ENCODE measurements at regions not wholly inside any gene's neighbourhood (a gene's known extent, or its start where the extent isn't known, plus 50 kb on each side); places are given as distances from the start of the nearest gene placed in this dataset.

DNA sequence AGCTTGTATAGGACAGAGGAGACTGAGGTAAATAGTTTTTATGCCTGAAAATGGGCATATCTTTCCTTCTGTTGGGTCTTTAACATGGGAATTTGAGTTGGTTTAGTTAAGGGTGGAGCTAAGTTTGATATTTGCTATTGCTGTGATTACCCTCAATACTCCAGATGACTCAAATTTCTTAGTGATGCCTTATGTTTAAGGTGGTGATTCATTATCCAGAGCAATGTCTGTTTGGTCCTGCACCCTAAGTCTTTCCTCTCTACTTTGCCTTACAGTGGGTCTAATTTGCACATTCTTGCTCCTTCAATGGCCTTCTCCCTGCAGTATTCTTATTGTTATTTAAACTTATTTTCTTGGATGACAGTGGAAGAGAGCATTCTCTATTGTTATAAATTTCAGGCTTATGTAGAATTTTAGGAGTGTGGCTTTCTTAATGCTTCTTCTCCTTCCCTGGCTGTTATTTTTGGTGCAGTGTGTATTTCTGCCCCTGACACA lies 312.9 kb upstream of the RPS23 start:
- no peaks in the 10 kb centered on the region for H3K79me2 ChIP-seq (ENCODE audit: insufficient read depth, low read length)
- ATAC-seq (no peak), DNase-seq (ENCODE audit: low spot score) (no peak), FAIRE-seq (no peak)
- TF ChIP-seq HMG20B (CRISPR knock-in tag; conservative IDR thresholded peaks at IDR 0.05), result no peak
- TF ChIP-seq, protein P1, sequence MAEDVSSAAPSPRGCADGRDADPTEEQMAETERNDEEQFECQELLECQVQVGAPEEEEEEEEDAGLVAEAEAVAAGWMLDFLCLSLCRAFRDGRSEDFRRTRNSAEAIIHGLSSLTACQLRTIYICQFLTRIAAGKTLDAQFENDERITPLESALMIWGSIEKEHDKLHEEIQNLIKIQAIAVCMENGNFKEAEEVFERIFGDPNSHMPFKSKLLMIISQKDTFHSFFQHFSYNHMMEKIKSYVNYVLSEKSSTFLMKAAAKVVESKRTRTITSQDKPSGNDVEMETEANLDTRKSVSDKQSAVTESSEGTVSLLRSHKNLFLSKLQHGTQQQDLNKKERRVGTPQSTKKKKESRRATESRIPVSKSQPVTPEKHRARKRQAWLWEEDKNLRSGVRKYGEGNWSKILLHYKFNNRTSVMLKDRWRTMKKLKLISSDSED (CRISPR knock-in tag; IDR thresholded peaks at IDR 0.05), result no peak
- H4K20me1 ChIP-seq (ENCODE audit: insufficient read depth, low read length), result no peaks in the 10 kb centered on the region
- H3K4me2 ChIP-seq (ENCODE audit: low read depth, low read length), result no peak overlapping the region
- CTCF ChIA-PET (ENCODE audit: low intra/inter-chr PET ratio, low total read pairs), result no interaction called here
- no peaks in the 10 kb centered on the region for H3K36me3 ChIP-seq (replicated peaks in 1 of 2; ENCODE audit: control insufficient read depth in 1 of 2, insufficient read depth in 2 of 2, low read length in 2 of 2)
- no TSS peak for BruUV-seq (replicated peaks)
- H3K4me3 ChIP-seq (replicated peaks in 1 of 3; ENCODE audit: insufficient read depth in 1 of 3, low read depth in 2 of 3, low read length in 3 of 3), result no peak overlapping the region
- POLR2A ChIA-PET, result no interaction called here
- no peak overlapping the region for H3K9ac ChIP-seq (ENCODE audit: insufficient read depth, low read depth, low read length)
- H3K4me1 ChIP-seq (ENCODE audit: insufficient read depth, low read length), result peaks cover 29% of the 10 kb centered on the region
- H3K27ac ChIP-seq (ENCODE audit: extremely low read length, insufficient read depth, low read length), result no peak overlapping the region
- H3K27me3 ChIP-seq (ENCODE audit: control insufficient read depth in 1 of 2, insufficient read depth in 2 of 2, low read length in 2 of 2), result no peaks in the 10 kb centered on the region; a peak in 1 of 5 replicates
- intact Hi-C loops (cut with micrococcal nuclease; ENCODE audit: unreplicated experiment) (no loop called here), in situ Hi-C loops (cut with HindIII; ENCODE audit: extremely low pct_ligation_motif_present, low pct_unique_long_range_greater_than_20kb) (no loop called here)
- H2AFZ ChIP-seq (ENCODE audit: low read length), result no peak overlapping the region
- peaks cover 5% of the 10 kb centered on the region; the same call in 1 of the 2 replicates for H3K9me3 ChIP-seq (ENCODE audit: low read length)

DNA sequence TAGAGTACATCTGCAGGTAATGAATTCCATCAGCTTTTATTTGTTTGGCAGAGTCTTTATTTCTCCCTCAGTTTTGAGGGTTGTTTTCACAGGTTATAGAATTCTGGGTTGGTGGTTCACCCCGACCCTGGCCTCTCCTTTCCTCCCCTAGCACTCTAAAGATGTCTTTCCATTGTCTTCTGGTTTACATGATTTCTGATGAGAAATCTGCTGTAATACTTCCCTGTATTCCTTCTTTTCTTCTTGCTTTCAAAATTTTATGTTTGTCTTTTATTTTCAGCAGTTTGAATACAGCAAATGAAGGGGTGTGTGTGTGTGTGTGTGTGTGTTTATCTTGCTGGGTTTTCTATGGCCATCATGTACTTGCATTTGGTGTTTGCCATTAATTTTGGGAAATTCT lies 312.0 kb upstream of the RPS23 start:
- Histone ChIP-seq H3K4me3 (replicated peaks in 1 of 3; ENCODE audit: insufficient read depth in 1 of 3, low read depth in 2 of 3, low read length in 3 of 3) (no peak overlapping the region), H3K9ac (ENCODE audit: insufficient read depth, low read depth, low read length) (no peak overlapping the region), H3K36me3 (replicated peaks in 1 of 2; ENCODE audit: control insufficient read depth in 1 of 2, insufficient read depth in 2 of 2, low read length in 2 of 2) (no peaks in the 10 kb centered on the region), H3K4me2 (ENCODE audit: low read depth, low read length) (no peak overlapping the region), H3K79me2 (ENCODE audit: insufficient read depth, low read length) (no peaks in the 10 kb centered on the region), H3K27ac (ENCODE audit: extremely low read length, insufficient read depth, low read length) (no peak overlapping the region), H2AFZ (ENCODE audit: low read length) (no peak overlapping the region), H3K9me3 (ENCODE audit: low read length) (peaks cover 5% of the 10 kb centered on the region; the same call in 1 of the 2 replicates), H3K4me1 (ENCODE audit: insufficient read depth, low read length) (peaks cover 35% of the 10 kb centered on the region), H3K27me3 (ENCODE audit: control insufficient read depth in 1 of 2, insufficient read depth in 2 of 2, low read length in 2 of 2) (no peaks in the 10 kb centered on the region; a peak in 1 of 5 replicates), H4K20me1 (ENCODE audit: insufficient read depth, low read length) (no peaks in the 10 kb centered on the region)
- DNase-seq (ENCODE audit: low spot score) (no peak), FAIRE-seq (no peak), ATAC-seq (no peak)
- no TSS peak for BruUV-seq (replicated peaks)
- CTCF ChIA-PET (ENCODE audit: low intra/inter-chr PET ratio, low total read pairs), result no interaction called here
- POLR2A ChIA-PET, result no interaction called here
- intact Hi-C loops (cut with micrococcal nuclease; ENCODE audit: unreplicated experiment), result no loop called here
- in situ Hi-C loops (cut with HindIII; ENCODE audit: extremely low pct_ligation_motif_present, low pct_unique_long_range_greater_than_20kb), result no loop called here
- TF ChIP-seq ZFP62 (CRISPR knock-in tag; IDR thresholded peaks at IDR 0.05) (no peak), ZNF317 (CRISPR knock-in tag; IDR thresholded peaks at IDR 0.05) (peak; percentile 95)
- WGBS (ENCODE audit: low lambda C conversion rate), result 4% methylated on average over 1 of the region's 1 CpG

Data from HepG2 (cell line).